GM19043 (cell line): ENCODE measurements at regions not wholly inside any gene's neighbourhood (a gene's known extent, or its start where the extent isn't known, plus 50 kb on each side); places are given as distances from the start of the nearest gene placed in this dataset.

Experiments used
- ATAC-seq: cut with Tn5 transposase; IDR thresholded peaks from one replicate; pipeline ENCODE4 v1.9.1; 2021; ENCODE audit warnings: low read depth; ENCODE audit not compliant: unreplicated experiment

- ATAC-seq = no peak
Observed at GRCh38 chr1:29703596-29704370, 467.5 kb downstream of the PTPRU start.

GRCh38 chr1:29700491-29700890, 464.2 kb downstream of the PTPRU start:
- ATAC-seq = no peak

- ATAC-seq = no peak
Observed at GRCh38 chr1:29698626-29699025, 462.3 kb downstream of the PTPRU start.

- ATAC-seq = no peak
Observed at GRCh38 chr1:29698033-29698432, 461.7 kb downstream of the PTPRU start.

- ATAC-seq = no peak
Observed at GRCh38 chr1:29697391-29697780, 461.1 kb downstream of the PTPRU start.

GRCh38 chr1:29696656-29697390, 460.5 kb downstream of the PTPRU start:
- no peak for ATAC-seq

- no peak for ATAC-seq
Observed at GRCh38 chr1:29695803-29696202, 459.5 kb downstream of the PTPRU start.

- ATAC-seq = no peak
Observed at GRCh38 chr1:29695036-29695435, 458.7 kb downstream of the PTPRU start.

GRCh38 chr1:29691499-29691898, 455.2 kb downstream of the PTPRU start:
- no peak for ATAC-seq

GRCh38 chr1:29690156-29690555, 453.8 kb downstream of the PTPRU start:
- no peak for ATAC-seq

- ATAC-seq = no peak
Observed at GRCh38 chr1:29689372-29690030, 453.2 kb downstream of the PTPRU start.

GRCh38 chr1:29688471-29689365, 452.4 kb downstream of the PTPRU start:
- no peak for ATAC-seq

- ATAC-seq = no peak
Observed at GRCh38 chr1:29687601-29688244, 451.4 kb downstream of the PTPRU start.

- ATAC-seq = no peak
Observed at GRCh38 chr1:29687166-29687565, 450.8 kb downstream of the PTPRU start.

GRCh38 chr1:29686012-29686930, 449.9 kb downstream of the PTPRU start:
- no peak for ATAC-seq

GRCh38 chr1:29685387-29685786, 449.1 kb downstream of the PTPRU start:
- ATAC-seq = no peak

- ATAC-seq = no peak
Observed at GRCh38 chr1:29684141-29684540, 447.8 kb downstream of the PTPRU start.

- ATAC-seq = no peak
Observed at GRCh38 chr1:29683472-29683871, 447.1 kb downstream of the PTPRU start.

- ATAC-seq = no peak
Observed at GRCh38 chr1:29682919-29683295, 446.6 kb downstream of the PTPRU start.
